Right lobe of liver (tissue), 6 donors: ENCODE measurements at regions not wholly inside any gene's neighbourhood (a gene's known extent, or its start where the extent isn't known, plus 50 kb on each side); places are given as distances from the start of the nearest gene placed in this dataset.
A peak's percentile ranks its signal among the peaks of the same experiment; 100 is the strongest.

Experiments
- ATAC-seq, 4 donors: fragments of 200-7000 bp; cut with Tn5 transposase; one replicate each; pipeline ENCODE4 v1.9.1; 2020; ENCODE audit warnings: mild to moderate bottlenecking in 4 of 4, moderate library complexity in 4 of 4
- DNase-seq, 3 donors: peaks; one replicate each; pipeline ENCODE4 v3.0.0-alpha.2; 2020
- H3K27ac ChIP-seq, 3 donors: fragments of 200-600 bp; one replicate each; pipeline ENCODE4 v1.8.0; 2022
- H3K27me3 ChIP-seq, 2 donors: fragments of 200-600 bp; one replicate each; pipeline ENCODE4 v1.8.0; 2022
- H3K36me3 ChIP-seq, 4 donors: fragments of 200-600 bp; sonication (generic) in 1 of 4; one replicate each; pipeline versions ENCODE4 v1.5.1 to v1.8.0; 2017 to 2022; ENCODE audit warnings: control low read depth in 1 of 4
- H3K4me1 ChIP-seq, 4 donors: fragments of 200-600 bp; sonication (generic) in 1 of 4; one replicate each; pipeline versions ENCODE4 v1.5.1 to v1.8.0; 2017 to 2022; ENCODE audit warnings: control low read depth in 1 of 4
- H3K4me3 ChIP-seq, 3 donors: fragments of 200-600 bp; one replicate each; pipeline ENCODE4 v1.8.0; 2022
- H3K9me3 ChIP-seq, 4 donors: fragments of 200-600 bp; sonication (generic) in 1 of 4; one replicate each; pipeline versions ENCODE4 v1.5.1 to v1.8.0; 2017 to 2022; ENCODE audit warnings: control low read depth in 1 of 4
- CTCF ChIP-seq, 4 donors: fragments of 200-600 bp in 3 of 4; fragments of 450-650 bp in 1 of 4; IDR thresholded peaks; one replicate each; pipeline versions ENCODE4 v1.5.1 to v1.8.0; 2016 to 2022; ENCODE audit warnings: antibody characterized with exemption in 4 of 4, mild to moderate bottlenecking in 2 of 4
- POLR2A ChIP-seq: fragments of 450-650 bp; IDR thresholded peaks from one replicate; pipeline ENCODE4 v1.6.1; 2017; ENCODE audit warnings: antibody characterized with exemption, mild to moderate bottlenecking
- WGBS: methylation state at CpG from one replicate; pipeline ENCODE4 v1.1.6; 2018; ENCODE audit warnings: low coverage, low lambda C conversion rate; ENCODE audit not compliant: insufficient coverage; ENCODE audit errors: missing lambda C conversion rate; 5-methylcytosine and 5-hydroxymethylcytosine counted together
- intact Hi-C, 2 donors: fragments of 100-400 bp; cut with DNase I; formaldehyde crosslinking; loops; one replicate each; pipeline versions ENCODE4 v1.11.2 to v1.14.1; 2022
- donor health status: DM: no; HTN: yes; CAD: no.
- donor health status: DM: no; HTN: no; CAD: no.
- donor health status: DM: no; HTN: no; CAD: no.
- donor health status: DM: no; HTN: yes; CAD: no.
- donor health status: DM: no; HTN: yes; CAD: no.

DNA sequence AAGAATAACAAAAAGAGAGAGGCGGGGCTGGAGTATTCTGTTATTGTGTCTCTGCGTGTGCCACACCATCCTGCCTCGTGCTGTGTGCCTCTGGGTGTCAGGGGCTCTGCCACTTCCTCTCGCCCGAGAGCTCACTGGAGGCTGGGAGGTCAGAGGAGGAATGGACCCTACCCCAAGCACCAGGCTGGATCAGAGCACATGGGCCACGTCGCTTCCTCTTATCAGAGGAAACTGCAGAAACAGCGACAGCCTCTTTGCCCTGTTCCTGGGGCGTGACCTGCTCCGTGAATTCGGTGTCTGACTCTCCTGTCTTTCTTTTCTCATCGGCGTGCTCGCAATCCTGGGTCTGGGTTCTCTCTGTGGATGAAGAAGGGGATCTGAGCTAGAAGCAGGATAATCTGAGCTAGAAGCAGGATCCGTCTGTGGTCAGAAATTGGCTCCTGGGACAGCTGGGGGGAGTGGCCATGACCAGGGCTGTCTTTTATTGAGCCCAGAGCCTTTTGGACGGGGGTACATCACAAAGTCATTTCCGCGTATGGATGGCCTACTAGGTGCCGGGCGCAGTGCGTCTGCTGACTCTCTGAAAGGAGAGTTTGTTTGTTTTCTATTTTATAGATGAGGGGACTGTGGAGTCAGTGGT is 150.3 kb upstream of the COL5A1 start:
- Histone ChIP-seq H3K36me3 (no peaks in the 10 kb centered on the region), H3K27ac (no peak overlapping the region), H3K4me1 (no peaks in the 10 kb centered on the region), H3K9me3 (no peaks in the 10 kb centered on the region), H3K4me3 (no peak overlapping the region), H3K27me3 (no peaks in the 10 kb centered on the region)
- no peak for TF ChIP-seq CTCF (IDR thresholded peaks at IDR 0.05)
- no peak for TF ChIP-seq POLR2A
- intact Hi-C loops: no loop called here
- DNase-seq (peak in 2 of 3 donors; percentile 39 to 50), ATAC-seq (peak in 1 of 4 donors; percentile 15)
- WGBS: 54% methylated on average over 14 of the region's 21 CpGs

- no peak overlapping the region for H3K27ac ChIP-seq
- ATAC-seq (no peak), DNase-seq (peak in 1 of 3 donors; percentile 37)
- no peaks in the 10 kb centered on the region for H3K36me3 ChIP-seq
- intact Hi-C loops: no loop called here
- H3K27me3 ChIP-seq: no peaks in the 10 kb centered on the region
- H3K9me3 ChIP-seq: no peaks in the 10 kb centered on the region
- no peak for TF ChIP-seq POLR2A
- no peak for TF ChIP-seq CTCF (IDR thresholded peaks at IDR 0.05)
- WGBS: 50% methylated on average over 2 of the region's 11 CpGs
- no peaks in the 10 kb centered on the region for H3K4me1 ChIP-seq
- H3K4me3 ChIP-seq: no peak overlapping the region
Observed at GRCh38 chr9:134491856-134492255, 149.7 kb upstream of the COL5A1 start.

DNA sequence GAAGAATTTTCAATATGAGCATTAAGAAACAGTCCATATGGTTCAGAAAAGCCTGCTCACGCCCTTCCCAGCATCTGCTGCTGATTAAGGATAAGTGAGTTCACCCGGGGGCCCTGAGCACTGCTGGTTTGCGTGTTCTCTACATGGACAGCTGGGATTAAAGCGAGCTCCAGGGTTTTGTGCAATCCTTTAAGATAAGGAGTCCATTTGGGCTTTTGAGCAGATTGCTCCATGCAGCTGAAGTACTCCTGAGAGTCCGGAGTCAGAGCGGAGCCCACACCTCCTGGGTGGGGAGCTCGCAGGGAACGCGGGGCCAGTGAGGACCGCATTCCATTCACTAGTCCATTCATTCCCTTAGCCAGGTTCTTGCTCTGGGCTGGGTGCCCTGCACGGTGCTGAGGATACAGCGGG is 149.3 kb upstream of the COL5A1 start:
- Histone ChIP-seq H3K36me3 (no peaks in the 10 kb centered on the region), H3K27ac (no peak overlapping the region), H3K4me3 (no peak overlapping the region), H3K27me3 (no peaks in the 10 kb centered on the region), H3K4me1 (no peaks in the 10 kb centered on the region), H3K9me3 (no peaks in the 10 kb centered on the region)
- TF ChIP-seq CTCF (IDR thresholded peaks at IDR 0.05): no peak
- no peak for TF ChIP-seq POLR2A
- intact Hi-C loops: no loop called here
- DNase-seq (no peak), ATAC-seq (peak in 2 of 4 donors; percentile 10 to 25)
- WGBS: 36% methylated on average over 4 of the region's 12 CpGs

GRCh38 chr9:134492721-134493460 is 148.7 kb upstream of the COL5A1 start:
- Histone ChIP-seq H3K4me3 (no peak overlapping the region), H3K27ac (no peak overlapping the region), H3K4me1 (no peaks in the 10 kb centered on the region), H3K36me3 (no peaks in the 10 kb centered on the region), H3K27me3 (no peaks in the 10 kb centered on the region), H3K9me3 (no peaks in the 10 kb centered on the region)
- ATAC-seq (no peak), DNase-seq (peak in 1 of 3 donors; percentile 33)
- intact Hi-C loops: no loop called here
- WGBS: 67% methylated on average over 7 of the region's 21 CpGs
- TF ChIP-seq POLR2A: no peak

DNA sequence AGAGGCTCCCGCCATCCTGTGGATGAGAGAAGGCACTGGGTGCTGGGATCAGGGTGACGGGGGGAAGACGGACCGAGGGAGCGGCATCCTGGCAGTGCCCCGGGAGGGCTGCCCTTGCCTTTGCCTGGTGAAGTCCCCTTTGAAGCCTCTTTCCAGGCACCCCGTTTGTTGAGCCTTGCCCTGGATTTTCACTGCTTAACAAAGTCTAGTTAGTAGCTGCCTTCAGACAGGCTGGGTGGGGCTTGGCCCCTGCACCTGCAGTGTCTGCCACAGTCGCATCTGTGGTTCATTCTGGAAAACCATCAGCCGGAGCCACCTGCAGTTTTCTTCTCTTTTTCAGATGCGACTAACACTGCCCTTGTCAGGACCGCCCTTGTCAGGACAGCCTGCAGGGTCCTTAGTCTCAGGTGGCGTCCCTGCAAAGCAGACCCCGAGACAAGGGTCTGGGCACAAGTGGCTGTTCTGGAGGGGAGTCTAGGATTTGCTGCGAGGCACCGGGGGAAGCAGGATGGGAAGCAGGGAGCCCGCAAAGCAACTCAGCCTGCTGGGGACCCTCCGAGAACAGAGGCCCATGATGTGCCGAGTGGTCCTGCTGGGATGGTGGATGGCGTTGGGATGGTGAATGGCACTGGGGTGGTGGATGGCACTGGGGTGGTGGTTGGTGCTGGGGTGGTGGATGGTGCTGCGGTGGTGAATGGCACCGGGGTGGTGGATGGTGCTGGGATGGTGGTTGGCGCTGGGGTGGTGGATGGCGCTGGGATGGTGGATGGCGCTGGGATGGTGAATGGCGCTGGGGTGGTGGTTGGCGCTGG is 147.9 kb upstream of the COL5A1 start:
- H3K27ac ChIP-seq: no peak overlapping the region
- ATAC-seq (no peak), DNase-seq (peak in 2 of 3 donors; percentile 30 to 31)
- 86% methylated on average over 17 of the region's 26 CpGs for WGBS
- no peaks in the 10 kb centered on the region for H3K9me3 ChIP-seq
- no peak overlapping the region for H3K4me3 ChIP-seq
- H3K36me3 ChIP-seq: no peaks in the 10 kb centered on the region
- no peaks in the 10 kb centered on the region for H3K27me3 ChIP-seq
- intact Hi-C loops: no loop called here
- TF ChIP-seq POLR2A: no peak
- H3K4me1 ChIP-seq: no peaks in the 10 kb centered on the region
